ENCODE measurements at regions not wholly inside any gene's neighbourhood (a gene's known extent, or its start where the extent isn't known, plus 50 kb on each side); places are given as distances from the start of the nearest gene placed in this dataset.
"Not testable (repeated sequence)": the region's sequence is repeated elsewhere in the genome, so short reads cannot be mapped to it uniquely, and the experiment has no call there.

DNA sequence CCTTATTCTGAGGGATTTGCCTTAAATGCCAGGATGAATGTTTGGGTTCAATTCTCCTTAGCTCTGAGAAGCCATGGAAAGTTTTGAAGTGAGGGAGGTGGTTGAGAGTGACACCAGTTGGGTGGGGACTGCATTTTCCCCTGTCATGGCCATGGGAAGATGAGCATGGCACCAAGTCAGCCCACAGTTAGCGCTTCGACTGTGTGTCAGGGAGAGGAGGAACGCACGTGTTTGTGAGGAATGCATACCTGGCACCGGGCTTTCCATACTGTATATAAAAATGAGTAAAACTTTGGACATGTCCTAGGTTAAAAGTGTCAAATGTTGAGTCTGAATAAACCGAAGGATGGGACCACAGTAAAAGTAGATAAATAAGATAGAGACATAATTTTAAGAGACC is 187.5 kb upstream of the KL start:
- Histone ChIP-seq H3K27ac (no peak overlapping the region), H3K4me3 (no peak overlapping the region)

DNA sequence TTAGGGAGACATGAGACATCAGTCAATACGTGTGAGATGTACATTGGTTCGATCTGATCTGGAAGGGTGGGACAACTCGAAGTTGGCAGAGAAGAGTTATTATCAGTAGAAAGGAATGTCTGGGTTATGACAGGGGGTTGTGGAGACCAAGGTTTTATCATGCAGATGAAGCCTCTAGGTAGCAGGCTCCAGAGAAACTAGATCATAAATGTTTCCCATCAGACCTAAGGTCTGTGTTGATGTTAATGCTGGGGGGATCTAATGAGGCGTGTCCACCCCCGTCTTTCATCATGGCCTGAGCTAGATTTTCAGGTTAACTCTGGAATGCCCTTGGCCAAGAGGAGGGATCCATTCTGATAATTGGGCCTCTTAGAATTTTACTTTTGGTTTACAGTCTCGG is 187.0 kb upstream of the KL start:
- Histone ChIP-seq H3K27ac (no peak overlapping the region), H3K4me3 (no peak overlapping the region)

DNA sequence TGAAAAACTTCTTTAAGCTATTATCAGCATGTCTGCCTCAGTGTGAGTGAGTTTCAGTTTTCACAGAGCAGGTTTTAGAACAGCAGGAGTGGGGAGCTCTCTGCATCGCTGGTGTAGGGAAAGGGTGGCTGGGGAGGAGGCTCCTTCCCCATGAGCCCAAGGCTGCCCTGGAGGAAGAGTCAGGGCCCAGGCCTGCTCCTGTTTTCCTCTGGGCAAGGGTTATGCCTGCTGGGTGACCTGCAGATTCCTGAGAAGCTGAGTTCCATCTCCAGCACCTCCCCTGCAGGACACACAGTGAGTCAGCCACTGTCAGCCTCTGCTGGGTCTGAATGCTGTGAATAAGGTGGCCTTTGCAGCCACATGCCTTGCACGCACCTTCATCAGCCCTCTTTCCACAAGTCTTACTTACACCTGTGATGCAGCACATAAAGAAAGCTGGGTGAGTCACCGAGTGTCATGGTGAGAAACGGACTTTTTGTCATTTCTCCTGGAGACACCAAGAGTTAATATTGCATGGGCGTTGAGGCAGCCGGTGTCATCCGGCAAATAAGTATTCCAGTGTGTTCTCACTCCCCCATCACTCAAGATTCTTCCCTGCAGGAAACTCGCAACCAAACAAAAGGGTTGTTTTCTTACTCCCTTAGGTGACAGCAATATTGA is 186.4 kb upstream of the KL start:
- no peak overlapping the region for H3K4me3 ChIP-seq
- no peak overlapping the region for H3K27ac ChIP-seq

DNA sequence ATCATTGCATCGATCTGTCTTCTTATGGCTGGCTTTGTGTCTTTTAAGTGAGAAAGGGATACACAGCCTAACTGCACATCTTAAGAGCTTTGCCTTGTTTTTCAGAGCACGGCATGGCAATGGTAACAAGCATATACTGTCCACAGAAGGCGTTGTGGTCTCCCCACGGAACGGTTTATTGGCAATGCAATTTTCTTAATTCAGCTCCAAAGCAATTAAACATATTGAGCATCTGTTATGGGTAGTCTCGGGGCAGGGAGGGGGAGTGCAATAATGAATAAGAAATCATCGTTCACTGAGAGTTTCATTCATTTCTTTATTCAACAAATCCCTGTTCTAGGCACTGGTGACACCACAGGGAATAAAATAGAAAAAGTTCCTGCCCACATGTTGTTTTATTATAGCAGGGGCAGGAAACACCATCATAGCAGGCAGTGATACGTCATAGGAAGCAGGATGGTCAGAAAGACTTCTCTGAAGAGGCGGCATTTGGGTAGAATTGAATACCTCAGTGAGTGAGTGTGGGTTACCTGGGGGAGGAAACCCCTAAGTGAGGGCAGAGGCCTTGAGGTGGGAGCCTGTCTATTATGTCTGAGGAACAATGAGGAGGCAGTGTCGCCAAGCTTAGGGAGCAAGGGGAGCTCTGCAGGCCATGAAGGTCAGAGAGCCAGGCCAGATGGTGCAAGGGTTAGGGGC is 185.7 kb upstream of the KL start:
- H3K27ac ChIP-seq: no peak overlapping the region
- no peak overlapping the region for H3K4me3 ChIP-seq

DNA sequence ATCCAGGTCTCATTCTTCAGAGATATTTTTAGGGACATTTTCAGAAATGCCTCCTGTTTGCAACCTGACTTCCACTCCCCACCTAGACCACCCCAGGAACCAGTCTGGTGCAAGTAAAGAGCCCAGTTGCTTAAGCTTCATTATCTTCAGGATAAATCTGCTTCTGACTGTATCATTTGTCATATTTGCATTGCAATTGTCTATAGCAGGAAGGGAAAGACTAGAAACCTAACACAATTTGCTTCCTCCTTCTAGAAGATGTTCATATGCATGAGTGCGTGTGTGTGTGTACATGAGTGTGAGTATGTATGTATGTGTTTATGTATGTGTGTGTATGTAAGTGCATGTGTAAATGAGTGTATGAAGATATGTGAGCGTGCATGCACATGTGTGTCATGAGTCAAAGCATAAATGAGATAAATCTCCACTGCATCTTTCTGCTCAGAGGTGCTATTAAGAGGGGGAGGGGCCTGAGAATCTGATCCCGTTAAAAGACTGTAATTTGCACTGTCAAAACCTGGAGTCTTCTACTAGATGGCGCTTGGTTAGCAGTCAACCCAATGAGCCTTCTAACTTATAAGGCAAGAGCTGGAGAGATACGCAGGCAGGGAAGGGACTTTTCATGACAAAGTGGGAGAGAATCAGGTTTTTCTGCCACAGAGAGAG is 178.8 kb upstream of the KL start:
- Histone ChIP-seq H3K27ac (no peak overlapping the region), H3K4me3 (no peak overlapping the region)

DNA sequence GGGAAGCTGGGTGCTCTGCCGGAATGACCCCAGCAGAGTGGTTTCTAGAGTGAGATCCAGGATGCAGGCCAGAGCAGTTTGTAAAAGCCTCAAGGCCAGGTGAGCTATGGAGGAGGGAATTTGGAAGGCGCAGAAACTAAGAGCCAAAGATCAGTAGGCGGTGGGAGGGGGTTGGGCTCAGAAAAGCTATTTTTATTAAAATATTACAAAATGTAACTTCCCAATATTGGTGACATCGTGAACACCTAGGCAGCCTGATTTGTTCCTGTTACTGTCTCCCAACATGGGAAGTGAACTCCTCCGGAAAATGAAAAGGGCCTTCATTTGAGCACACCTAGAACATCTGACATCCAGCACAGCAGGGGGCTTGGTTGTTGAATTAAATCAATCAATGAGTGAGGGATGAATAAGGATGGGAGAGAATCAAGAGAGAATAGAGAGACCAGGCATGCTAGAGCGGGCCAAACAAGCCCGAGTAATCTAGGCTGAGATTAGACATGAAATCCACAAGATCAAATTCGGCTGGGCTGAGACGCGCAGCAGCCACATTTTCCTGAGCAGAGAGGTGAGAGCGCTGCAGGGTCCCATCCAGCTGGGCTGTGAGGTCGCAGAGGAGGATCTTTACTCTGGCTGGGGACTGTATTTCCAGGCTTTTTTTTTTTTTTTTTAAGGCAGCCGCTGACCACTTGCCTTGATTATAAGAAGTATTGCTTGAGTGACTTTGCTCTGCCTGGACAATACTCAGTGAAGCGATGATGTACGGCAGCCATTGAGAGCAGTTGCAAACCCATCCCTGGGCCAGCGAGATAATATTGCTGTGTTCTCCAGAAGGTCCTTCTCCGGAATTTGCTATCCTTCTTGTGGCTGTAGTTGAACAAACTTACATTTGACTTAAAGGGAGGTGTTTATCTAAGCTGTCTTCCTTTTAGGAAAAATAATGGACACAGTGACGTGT is 178.0 kb upstream of the KL start:
- Histone ChIP-seq H3K27ac (no peak overlapping the region), H3K4me3 (no peak overlapping the region)

DNA sequence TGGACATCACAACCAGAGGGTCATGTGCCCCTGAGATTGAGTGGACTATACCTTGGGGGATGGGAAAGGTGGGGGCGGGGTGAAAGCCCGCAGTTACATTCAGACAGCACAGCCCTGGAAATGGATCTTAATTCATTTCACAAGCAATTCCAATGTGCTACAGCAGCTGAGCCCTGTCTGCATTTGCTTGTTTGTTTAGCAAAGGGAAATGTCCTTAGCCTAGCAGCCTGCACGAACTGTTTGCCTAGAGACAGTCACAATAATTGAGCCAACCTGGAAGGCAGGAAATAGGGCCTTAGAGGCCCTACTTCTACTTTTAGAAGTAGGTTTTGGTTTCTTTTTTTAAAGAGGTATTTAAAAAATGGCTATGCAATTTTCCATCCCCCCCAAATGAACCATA is 177.3 kb upstream of the KL start:
- Histone ChIP-seq H3K27ac (no peak overlapping the region), H3K4me3 (no peak overlapping the region)

DNA sequence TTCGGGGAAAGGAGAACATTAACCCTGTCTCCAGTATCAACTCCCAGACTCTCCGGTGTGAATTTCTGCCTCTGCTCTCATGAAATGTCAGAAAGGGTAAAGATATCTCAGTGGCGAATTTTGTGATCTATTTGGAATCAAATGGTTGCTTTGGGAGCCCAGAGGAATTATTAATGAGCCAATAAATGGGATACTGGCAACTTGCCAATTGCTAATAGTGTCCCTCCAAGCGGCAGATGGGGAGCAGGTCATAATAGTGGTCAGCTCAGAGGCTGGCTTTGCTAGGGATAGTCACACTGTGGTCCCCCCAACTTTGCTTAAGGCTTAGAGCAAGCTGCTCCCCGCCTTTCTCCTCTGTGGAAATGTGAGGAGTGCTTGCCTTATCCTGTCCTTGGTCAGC is 176.1 kb upstream of the KL start:
- H3K27ac ChIP-seq: no peak overlapping the region
- no peak overlapping the region for H3K4me3 ChIP-seq

DNA sequence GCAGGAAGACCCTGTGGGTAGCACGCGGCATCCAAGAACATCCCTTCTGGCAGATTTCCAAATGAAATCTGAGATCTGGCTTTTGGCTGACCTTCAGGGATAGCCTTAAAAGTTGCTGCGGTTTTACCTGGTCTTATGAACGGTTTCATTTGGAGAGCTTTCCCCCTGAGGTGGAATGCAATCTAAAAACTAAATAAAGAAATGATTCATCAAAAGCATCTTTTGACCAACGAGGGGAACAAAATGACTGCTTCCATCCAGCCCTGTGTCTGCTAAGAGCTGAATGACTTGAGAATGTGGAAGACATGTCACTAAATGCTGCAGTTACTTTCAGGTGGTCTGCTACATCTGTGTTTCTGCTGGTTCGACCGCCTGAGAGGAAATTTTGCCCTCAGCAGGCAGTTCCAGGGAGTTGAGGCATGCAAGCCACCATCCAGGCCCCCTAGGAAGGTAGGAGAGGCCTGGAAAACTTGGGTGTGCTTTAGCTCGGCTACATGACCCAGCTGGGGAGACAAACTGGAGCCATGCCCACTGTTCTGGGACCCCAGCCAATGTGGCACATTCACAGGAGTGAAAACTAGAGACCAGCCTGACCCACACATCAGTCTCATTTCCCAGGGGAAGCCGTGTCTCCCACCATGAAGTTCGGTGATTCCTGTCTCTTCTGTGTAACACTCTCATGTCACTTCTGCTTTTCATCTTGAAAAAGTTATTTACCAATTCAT is 175.1 kb upstream of the KL start:
- Histone ChIP-seq H3K4me3 (no peak overlapping the region), H3K27ac (no peak overlapping the region)

DNA sequence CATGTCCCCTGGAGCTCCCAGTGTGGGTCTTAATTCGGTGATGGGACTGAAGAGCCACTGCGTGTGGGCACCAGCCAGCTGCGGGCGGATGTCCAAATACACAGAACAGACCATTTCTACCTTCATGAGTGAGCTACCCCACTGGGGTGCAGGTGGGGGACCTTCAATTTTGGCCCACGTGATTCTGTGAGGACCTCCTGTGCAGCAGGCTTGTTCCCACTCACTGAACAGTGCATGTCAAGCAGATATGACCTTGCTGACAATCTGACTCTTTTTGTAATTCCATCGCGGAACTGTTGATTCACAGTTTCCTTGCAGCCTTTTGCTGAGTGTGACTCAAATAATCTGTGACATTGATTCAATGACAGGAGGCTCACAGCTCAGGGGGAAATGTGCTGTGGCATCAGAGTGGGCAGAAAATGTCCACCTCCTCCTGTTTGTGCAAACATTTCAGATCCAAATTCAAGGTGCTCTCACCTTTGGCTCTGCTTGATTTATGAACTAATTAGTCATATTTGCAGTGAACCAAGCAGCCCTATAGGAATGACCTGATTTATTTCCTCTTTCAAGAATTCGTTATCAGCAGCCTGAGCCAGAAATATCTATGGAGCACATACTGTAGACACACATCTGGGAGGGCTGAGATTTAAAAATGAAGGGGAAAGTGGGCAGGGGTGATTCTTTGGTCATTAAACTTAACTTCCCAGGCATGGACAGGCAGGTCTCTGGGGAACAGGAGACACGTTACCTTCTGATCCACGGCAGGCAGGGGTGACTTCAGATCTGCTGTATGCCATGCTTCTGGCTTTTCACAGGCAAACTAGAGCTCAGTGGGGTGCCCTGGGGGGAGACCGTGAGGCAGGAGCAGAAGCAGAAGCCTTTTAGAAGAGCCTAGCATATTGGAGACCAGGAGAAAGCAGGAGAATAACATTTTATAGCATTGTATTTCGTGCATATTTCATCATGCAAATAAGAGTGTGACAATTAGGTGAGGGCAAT is 170.0 kb upstream of the KL start:
- Histone ChIP-seq H3K27ac (no peak overlapping the region), H3K4me3 (no peak overlapping the region)

DNA sequence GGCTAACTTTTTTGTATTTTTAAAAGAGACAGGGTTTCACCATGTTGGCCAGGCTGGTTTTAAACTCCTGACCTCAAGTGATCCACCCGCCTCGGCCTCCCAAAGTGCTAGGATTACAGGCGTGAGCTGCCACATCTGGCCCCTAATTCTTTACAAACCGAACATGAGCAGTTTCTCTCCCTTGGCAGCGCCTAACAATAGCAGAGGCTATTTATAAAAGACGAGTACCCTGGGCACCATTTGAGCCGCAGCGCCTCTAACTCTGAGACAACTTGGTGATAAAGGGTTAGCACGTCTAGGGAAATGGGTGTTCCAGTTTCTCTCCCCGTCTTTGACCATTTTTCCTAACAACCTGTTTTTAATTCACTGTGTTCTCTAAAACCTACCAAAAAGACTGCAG is 168.2 kb upstream of the KL start:
- H3K27ac ChIP-seq: peak overlapping the region in 1 of 21 experiments; percentile 8

DNA sequence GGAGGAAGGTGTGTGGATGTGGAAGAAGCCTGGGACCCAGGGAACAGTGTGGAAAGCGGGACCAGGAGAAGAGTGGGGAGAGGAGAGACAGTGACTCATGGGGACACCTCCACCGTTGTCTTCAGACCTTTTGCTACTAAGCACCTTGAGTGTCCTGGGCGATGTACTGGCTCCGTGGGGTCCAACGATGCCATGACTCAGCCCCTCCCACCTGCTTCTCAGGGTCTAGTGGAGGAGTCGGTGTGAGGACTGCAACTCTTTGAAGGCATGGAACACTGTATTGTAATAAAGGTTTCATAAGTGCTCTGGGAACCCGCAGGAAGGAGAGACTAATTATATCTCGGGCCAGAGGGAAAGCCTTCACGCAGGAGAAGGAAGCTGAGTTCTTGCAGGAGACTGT is 166.9 kb upstream of the KL start:
- Histone ChIP-seq H3K4me3 (no peak overlapping the region), H3K27ac (no peak overlapping the region)

More for the DNA sequence above, 168.2 kb upstream of the KL start:
- H3K4me3 ChIP-seq: not testable (repeated sequence)

DNA sequence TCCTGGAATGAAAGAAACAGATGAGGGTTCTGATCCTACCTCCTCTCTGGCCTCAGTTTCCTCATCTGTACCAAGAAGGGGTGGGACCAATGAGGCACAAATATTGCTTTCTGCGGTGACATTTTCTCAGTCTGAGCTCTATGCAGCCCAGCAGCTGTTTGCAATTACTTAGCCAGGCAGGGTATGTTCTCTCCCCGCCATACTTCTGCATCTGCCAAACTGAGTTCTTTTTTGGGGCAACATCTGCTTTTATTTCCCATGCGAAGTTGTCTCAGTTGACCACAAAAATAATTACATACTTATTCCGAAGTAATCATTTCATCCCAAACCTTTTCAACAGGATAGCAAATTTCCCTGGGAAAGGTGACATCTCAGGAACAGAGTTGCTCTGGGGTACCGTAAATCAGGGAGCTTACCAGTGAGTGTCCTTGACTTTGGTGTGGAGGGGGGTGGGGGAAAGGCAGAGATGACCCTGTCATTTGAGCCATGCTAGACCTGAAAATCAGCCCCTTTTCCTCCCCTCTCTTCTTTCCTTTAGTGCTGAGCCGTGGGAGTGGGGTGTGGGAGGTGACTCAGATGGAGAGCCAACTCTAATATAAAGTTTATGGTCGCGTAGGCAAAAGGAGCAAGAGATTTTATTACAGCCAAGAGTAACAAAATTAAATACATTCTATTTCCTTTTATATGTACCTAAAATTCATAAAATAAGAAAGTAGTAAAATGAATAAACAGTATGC is 165.7 kb upstream of the KL start:
- Histone ChIP-seq H3K4me3 (no peak overlapping the region), H3K27ac (no peak overlapping the region)

DNA sequence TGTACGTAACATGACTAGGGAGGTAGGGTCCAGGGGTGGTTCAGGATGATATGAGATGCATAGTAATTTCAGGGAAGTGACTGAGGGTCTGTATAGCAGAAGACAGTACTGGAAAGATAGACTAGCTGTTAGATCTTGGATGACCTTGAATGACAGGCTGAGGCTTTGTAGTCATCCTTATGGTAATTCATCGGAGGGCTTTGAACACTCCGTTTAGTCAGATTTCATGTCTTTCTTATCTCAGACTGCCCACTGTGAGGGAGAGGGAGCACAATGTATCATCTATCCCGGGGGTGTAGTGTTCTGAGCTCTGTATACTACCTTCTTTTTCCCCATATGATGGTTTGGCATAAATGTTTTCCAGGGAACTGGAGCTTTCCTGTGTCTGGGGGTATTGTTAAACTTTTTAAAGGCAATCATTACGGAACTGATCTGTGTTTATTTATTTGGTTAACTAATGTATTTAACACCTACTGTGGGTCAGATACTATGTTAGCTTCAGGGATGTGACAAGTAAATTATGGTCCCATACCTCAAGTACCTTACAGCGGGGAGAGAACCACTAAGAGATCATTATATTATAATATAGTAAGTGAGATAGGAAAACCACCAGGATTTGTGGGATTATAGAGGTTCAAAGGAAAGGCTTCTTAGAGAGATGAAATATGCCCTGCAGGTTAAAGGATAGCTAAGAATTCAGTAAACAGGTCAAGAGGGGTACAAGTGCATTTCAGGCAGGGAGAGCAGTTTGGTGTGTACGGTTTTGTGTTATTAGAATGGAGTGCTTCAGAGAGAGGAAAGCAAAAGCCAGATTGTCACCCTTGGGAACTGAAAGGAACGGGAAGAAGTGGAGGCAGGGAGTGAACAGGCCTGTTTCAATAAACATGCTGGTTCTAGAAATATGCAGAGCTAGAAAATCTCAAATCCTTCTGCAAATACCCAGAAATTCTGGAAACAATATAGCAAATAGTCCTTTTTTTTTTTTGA is 164.8 kb upstream of the KL start:
- H3K27ac ChIP-seq: no peak overlapping the region
- H3K4me3 ChIP-seq: no peak overlapping the region

DNA sequence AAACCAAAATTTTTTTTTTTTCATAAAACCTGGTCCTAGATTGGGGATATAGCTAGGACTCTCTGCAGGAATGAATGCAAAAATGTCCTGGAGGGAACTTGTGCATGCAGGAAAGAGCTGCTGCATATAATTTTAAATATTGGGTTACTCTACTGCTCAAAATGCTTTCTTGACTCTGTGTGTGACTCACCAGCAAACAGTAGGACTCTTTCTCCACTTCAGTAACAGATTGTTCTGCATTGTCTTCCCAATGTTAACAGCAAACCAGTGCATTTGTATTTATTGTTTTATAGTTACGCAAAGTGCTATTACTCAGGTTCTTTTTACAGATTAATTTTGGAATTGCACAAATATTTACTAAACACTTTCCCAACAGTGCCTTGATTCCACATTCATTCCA is 163.7 kb upstream of the KL start:
- Histone ChIP-seq H3K27ac (no peak overlapping the region), H3K4me3 (no peak overlapping the region)

DNA sequence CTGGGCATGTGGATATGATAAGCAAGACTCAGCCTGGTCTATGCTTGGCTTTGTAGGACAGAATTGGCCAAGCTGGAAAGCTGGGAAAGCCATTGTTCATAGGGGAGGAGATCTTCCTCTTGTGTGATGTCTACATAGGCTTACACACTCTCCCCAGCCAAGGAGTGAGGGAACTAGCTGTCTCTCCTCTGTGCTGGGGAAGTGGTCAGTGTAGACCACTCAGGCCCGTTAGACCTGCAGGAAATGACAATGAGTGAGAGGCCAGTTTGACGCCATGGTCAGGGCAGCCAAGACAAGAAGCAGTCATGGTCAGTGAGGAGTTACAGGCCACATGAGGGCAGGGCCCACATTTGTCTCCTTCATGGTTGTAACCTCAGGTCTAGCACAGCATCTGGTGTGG is 159.1 kb upstream of the KL start:
- H3K4me3 ChIP-seq: no peak overlapping the region
- H3K27ac ChIP-seq: no peak overlapping the region

DNA sequence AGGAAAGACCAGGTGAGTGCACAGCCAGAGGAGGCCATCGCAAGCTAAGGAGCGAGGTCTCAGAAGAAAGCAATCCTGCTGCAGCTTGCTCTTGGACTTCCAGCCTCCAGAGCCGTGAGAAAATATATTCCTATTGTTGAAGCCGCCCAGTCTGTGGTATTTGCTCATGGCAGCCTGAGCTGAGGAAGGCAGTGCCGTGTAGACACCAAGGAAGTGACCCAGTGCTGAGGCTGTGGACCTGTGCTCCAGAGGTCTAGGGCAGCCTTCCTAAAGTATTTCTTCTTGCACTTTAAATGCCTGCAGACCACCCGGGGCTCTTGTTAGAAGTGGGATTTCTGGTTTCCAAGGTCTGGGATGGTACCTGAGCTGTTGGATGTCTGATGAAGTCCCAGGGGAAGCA is 158.5 kb upstream of the KL start:
- no peak overlapping the region for H3K27ac ChIP-seq
- H3K4me3 ChIP-seq: no peak overlapping the region

Data from skin epidermis (tissue), 12 donors.